MM.1S (cell line): ENCODE measurements at regions not wholly inside any gene's neighbourhood (a gene's known extent, or its start where the extent isn't known, plus 50 kb on each side); places are given as distances from the start of the nearest gene placed in this dataset.

Experiments
- DNase-seq: peaks from one replicate; pipeline ENCODE4 v3.0.0-alpha.2; 2015
- H2AFZ ChIP-seq: fragments of 300-600 bp; sonication (generic); 2 replicates; pipeline ENCODE4 v1.6.0; 2016; ENCODE audit warnings: antibody characterized with exemption, low read length
- H3F3A ChIP-seq: fragments of 300-600 bp; sonication (generic); 2 replicates; pipeline ENCODE4 v1.6.1; 2016; ENCODE audit warnings: mild to moderate bottlenecking, antibody characterized with exemption, low read length, moderate library complexity, mixed read lengths; ENCODE audit not compliant: insufficient read depth
- H3K27ac ChIP-seq: fragments of 300-600 bp; sonication (generic); 2 replicates; pipeline ENCODE4 v1.5.1; 2016; ENCODE audit warnings: mild to moderate bottlenecking, low read length
- H3K27me3 ChIP-seq: fragments of 300-600 bp; sonication (generic); replicated peaks from 2 replicates; pipeline ENCODE4 v1.6.0; 2016; ENCODE audit warnings: low read length; ENCODE audit not compliant: insufficient read depth
- H3K36me3 ChIP-seq: fragments of 300-600 bp; sonication (generic); replicated peaks from 2 replicates; pipeline ENCODE4 v1.6.1; 2016; ENCODE audit warnings: mild to moderate bottlenecking, low read length, mixed read lengths; ENCODE audit not compliant: insufficient read depth
- H3K4me1 ChIP-seq: fragments of 300-600 bp; sonication (generic); 2 replicates; pipeline ENCODE4 v1.6.1; 2016; ENCODE audit warnings: low read length, mixed read lengths
- H3K4me2 ChIP-seq: fragments of 300-600 bp; sonication (generic); 2 replicates; pipeline ENCODE4 v1.6.0; 2016; ENCODE audit warnings: low read depth, low read length
- H3K4me3 ChIP-seq: fragments of 300-600 bp; sonication (generic); 2 replicates; pipeline ENCODE4 v1.5.1; 2016; ENCODE audit warnings: low read length, mixed read lengths
- H3K79me2 ChIP-seq: fragments of 300-600 bp; sonication (generic); 2 replicates; pipeline ENCODE4 v1.6.1; 2016; ENCODE audit warnings: mixed run types, low read length, mixed read lengths
- H3K9ac ChIP-seq: fragments of 300-600 bp; sonication (generic); 2 replicates; pipeline ENCODE4 v1.6.1; 2016; ENCODE audit warnings: low read length, mixed read lengths
- H3K9me2 ChIP-seq: fragments of 300-600 bp; sonication (generic); replicated peaks from 2 replicates; pipeline ENCODE4 v1.6.1; 2016; ENCODE audit warnings: mild to moderate bottlenecking, low read length, mixed read lengths; ENCODE audit not compliant: insufficient read depth
- H3K9me3 ChIP-seq: fragments of 300-600 bp; sonication (generic); replicated peaks from 2 replicates; pipeline ENCODE4 v1.6.1; 2016; ENCODE audit warnings: mild to moderate bottlenecking, low read length, mixed read lengths; ENCODE audit not compliant: insufficient read depth
- H4K20me1 ChIP-seq: fragments of 300-600 bp; sonication (generic); 2 replicates; pipeline ENCODE4 v1.6.1; 2016; ENCODE audit warnings: mild to moderate bottlenecking, low read length, moderate library complexity, mixed read lengths; ENCODE audit not compliant: insufficient read depth
- CTCF ChIP-seq: fragments of 300-600 bp; sonication (generic); IDR thresholded peaks from 2 replicates; pipeline ENCODE4 v1.5.1; 2016; ENCODE audit warnings: antibody characterized with exemption, low read length, mixed read lengths
- EZH2 ChIP-seq: fragments of 300-600 bp; sonication (generic); optimal IDR thresholded peaks from 2 replicates; pipeline ENCODE3; 2017; ENCODE audit warnings: low read depth, mild to moderate bottlenecking, antibody characterized with exemption, low read length, mixed read lengths
- EZH2phosphoT487 ChIP-seq: fragments of 300-600 bp; sonication (generic); IDR thresholded peaks from 2 replicates; pipeline ENCODE4 v1.6.1; 2018; ENCODE audit warnings: antibody characterized with exemption, low read length

GRCh38 chr12:107612508-107612907 lies 73.1 kb upstream of the PWP1 start:
- TF ChIP-seq EZH2 (no peak), CTCF (no peak), EZH2phosphoT487 (no peak)
- H2AFZ ChIP-seq = no peak overlapping the region

GRCh38 chr12:107616941-107617340 lies 68.7 kb upstream of the PWP1 start:
- H3K9ac ChIP-seq = no peak overlapping the region
- H3K9me2 ChIP-seq = no peaks in the 10 kb centered on the region
- no peak overlapping the region for H3K27ac ChIP-seq
- no peak for DNase-seq
- no peaks in the 10 kb centered on the region for H3K27me3 ChIP-seq
- H2AFZ ChIP-seq = no peak overlapping the region
- H4K20me1 ChIP-seq = no peaks in the 10 kb centered on the region
- no peak overlapping the region for H3K4me2 ChIP-seq
- TF ChIP-seq EZH2 (no peak), EZH2phosphoT487 (no peak), CTCF (no peak)
- H3F3A ChIP-seq = no peaks in the 10 kb centered on the region
- no peaks in the 10 kb centered on the region for H3K36me3 ChIP-seq
- no peak overlapping the region for H3K4me3 ChIP-seq
- H3K79me2 ChIP-seq = no peaks in the 10 kb centered on the region
- H3K4me1 ChIP-seq = no peaks in the 10 kb centered on the region
- no peaks in the 10 kb centered on the region for H3K9me3 ChIP-seq

More at GRCh38 chr12:107612508-107612907, 73.1 kb upstream of the PWP1 start:
- no peak overlapping the region for H3K4me2 ChIP-seq
- H3K79me2 ChIP-seq = no peaks in the 10 kb centered on the region
- no peak for DNase-seq
- no peak overlapping the region for H3K27ac ChIP-seq
- H3K9ac ChIP-seq = no peak overlapping the region
- H3K9me2 ChIP-seq = no peaks in the 10 kb centered on the region
- H3K36me3 ChIP-seq = no peaks in the 10 kb centered on the region
- H3K9me3 ChIP-seq = no peaks in the 10 kb centered on the region
- H3K27me3 ChIP-seq = no peaks in the 10 kb centered on the region
- no peak overlapping the region for H3K4me3 ChIP-seq
- H3F3A ChIP-seq = no peaks in the 10 kb centered on the region
- H3K4me1 ChIP-seq = no peaks in the 10 kb centered on the region
- no peaks in the 10 kb centered on the region for H4K20me1 ChIP-seq

GRCh38 chr12:107618106-107618505 lies 67.5 kb upstream of the PWP1 start:
- H3K27ac ChIP-seq = no peak overlapping the region
- no peaks in the 10 kb centered on the region for H3K79me2 ChIP-seq
- no peak overlapping the region for H3K4me2 ChIP-seq
- no peaks in the 10 kb centered on the region for H3K9me3 ChIP-seq
- TF ChIP-seq EZH2 (no peak), CTCF (no peak), EZH2phosphoT487 (no peak)
- no peak overlapping the region for H3K4me3 ChIP-seq
- H3K27me3 ChIP-seq = no peaks in the 10 kb centered on the region
- H4K20me1 ChIP-seq = no peaks in the 10 kb centered on the region
- no peak for DNase-seq
- H3K9me2 ChIP-seq = no peaks in the 10 kb centered on the region
- H3F3A ChIP-seq = no peaks in the 10 kb centered on the region
- H3K36me3 ChIP-seq = no peaks in the 10 kb centered on the region
- H2AFZ ChIP-seq = no peak overlapping the region
- no peak overlapping the region for H3K9ac ChIP-seq
- H3K4me1 ChIP-seq = no peaks in the 10 kb centered on the region

GRCh38 chr12:107619831-107620230 lies 65.8 kb upstream of the PWP1 start:
- Histone ChIP-seq H3K36me3 (no peaks in the 10 kb centered on the region), H3F3A (no peaks in the 10 kb centered on the region), H3K27me3 (no peaks in the 10 kb centered on the region), H3K9ac (no peak overlapping the region), H2AFZ (no peak overlapping the region), H3K9me2 (no peaks in the 10 kb centered on the region), H3K79me2 (no peaks in the 10 kb centered on the region), H3K9me3 (no peaks in the 10 kb centered on the region), H4K20me1 (no peaks in the 10 kb centered on the region), H3K4me3 (no peak overlapping the region), H3K4me2 (no peak overlapping the region), H3K4me1 (no peaks in the 10 kb centered on the region), H3K27ac (no peak overlapping the region)
- TF ChIP-seq EZH2 (no peak), EZH2phosphoT487 (no peak), CTCF (no peak)
- no peak for DNase-seq
